GM12865 (cell line): ENCODE measurements at regions not wholly inside any gene's neighbourhood (a gene's known extent, or its start where the extent isn't known, plus 50 kb on each side); places are given as distances from the start of the nearest gene placed in this dataset.

ENCODE experiments used
- DNase-seq: peaks from one replicate; pipeline ENCODE4 v3.0.0; 2010; ENCODE audit warnings: low read depth
- H3K4me3 ChIP-seq: 2 replicates; pipeline ENCODE4 v1.5.1; 2011; ENCODE audit warnings: mild to moderate bottlenecking, low read depth, low read length, control low read depth
- TF ChIP-seq, protein P1 (sequence below): IDR thresholded peaks from 2 replicates; pipeline ENCODE4 v1.5.1; 2011; ENCODE audit warnings: low read length, control low read depth, low read depth, inconsistent platforms; ENCODE audit not compliant: insufficient read depth; ENCODE audit errors: missing control alignments

DNA sequence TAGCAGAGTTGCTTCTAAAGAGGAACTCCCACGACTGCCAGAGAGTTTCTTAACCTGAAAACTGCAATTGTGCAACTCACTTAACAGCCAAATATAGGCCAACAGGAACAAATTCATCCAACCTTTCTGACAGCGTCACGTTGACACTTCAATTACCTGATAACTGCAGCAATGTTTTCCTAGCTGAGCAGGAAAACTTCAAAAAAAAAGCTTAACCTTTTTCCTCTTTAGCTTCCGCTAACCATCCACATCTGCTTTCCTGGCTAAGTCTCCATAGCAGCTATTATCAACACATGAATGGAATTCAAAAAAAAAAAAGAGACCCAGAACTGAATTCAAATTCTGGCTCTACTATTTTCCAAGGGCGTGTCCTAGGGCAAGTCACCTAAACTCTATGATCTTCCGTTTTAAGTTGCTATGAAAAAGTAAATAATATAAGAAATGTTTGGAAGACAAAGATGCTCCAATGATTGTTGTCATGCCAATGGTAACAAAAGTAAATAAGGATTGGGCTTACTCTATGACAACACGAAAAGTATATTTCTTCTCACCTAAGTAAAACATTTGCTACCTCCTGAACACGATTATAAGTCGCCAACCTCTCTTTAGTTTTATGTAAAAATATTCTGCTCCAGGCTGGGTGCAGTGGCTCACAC, 524.6 kb upstream of the JARID2 start:
- H3K4me3 ChIP-seq, result no peak overlapping the region
- no peak for DNase-seq
- TF ChIP-seq, protein P1, sequence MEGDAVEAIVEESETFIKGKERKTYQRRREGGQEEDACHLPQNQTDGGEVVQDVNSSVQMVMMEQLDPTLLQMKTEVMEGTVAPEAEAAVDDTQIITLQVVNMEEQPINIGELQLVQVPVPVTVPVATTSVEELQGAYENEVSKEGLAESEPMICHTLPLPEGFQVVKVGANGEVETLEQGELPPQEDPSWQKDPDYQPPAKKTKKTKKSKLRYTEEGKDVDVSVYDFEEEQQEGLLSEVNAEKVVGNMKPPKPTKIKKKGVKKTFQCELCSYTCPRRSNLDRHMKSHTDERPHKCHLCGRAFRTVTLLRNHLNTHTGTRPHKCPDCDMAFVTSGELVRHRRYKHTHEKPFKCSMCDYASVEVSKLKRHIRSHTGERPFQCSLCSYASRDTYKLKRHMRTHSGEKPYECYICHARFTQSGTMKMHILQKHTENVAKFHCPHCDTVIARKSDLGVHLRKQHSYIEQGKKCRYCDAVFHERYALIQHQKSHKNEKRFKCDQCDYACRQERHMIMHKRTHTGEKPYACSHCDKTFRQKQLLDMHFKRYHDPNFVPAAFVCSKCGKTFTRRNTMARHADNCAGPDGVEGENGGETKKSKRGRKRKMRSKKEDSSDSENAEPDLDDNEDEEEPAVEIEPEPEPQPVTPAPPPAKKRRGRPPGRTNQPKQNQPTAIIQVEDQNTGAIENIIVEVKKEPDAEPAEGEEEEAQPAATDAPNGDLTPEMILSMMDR, result no peak

DNA sequence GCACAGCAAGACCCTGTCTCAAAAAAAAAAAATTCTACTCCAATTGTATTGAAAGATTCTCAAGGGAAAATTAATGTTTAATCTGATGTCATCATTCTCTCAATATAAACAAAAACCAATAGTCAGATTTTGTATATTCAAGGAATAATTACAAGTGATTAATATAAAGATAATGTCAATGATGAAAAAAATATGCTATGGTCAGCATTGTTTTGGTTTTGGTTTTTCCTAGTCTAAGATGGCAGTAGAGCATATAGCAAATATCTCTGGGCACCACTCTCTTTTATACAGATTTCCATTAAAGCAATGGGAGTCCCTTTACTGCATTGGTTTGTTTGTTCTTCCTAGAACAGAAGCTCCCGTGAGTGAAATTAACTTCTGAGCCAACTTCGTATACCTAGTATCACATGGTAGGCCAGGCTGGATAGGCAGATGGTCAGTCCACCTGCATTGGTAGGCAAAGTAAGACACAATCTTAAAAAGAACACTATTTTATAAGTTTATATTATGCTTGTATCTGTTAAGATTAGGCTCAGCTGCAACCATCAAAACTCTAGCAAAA, 523.8 kb upstream of the JARID2 start:
- H3K4me3 ChIP-seq, result no peak overlapping the region
- DNase-seq, result no peak
- TF ChIP-seq, protein P1, result no peak

DNA sequence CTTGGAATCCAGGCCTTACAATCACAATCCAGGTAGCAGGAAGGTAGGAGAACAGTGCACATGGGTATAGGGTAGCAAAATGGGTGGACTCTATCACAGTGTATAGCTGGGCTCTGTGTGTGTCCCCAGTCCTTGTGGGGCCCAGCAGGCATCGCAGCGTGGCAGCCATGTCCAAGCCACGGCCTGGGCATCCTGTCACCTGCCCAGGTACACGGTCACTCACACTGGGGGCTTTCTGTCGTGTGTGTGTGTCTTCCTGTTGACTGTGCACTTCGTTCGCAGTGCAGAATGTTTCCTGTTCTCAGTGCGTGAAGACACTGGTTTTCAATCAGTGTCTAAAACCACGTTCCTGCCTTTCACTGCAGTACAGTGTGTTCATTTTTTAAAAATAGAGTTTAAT, 523.2 kb upstream of the JARID2 start:
- DNase-seq, result no peak

DNA sequence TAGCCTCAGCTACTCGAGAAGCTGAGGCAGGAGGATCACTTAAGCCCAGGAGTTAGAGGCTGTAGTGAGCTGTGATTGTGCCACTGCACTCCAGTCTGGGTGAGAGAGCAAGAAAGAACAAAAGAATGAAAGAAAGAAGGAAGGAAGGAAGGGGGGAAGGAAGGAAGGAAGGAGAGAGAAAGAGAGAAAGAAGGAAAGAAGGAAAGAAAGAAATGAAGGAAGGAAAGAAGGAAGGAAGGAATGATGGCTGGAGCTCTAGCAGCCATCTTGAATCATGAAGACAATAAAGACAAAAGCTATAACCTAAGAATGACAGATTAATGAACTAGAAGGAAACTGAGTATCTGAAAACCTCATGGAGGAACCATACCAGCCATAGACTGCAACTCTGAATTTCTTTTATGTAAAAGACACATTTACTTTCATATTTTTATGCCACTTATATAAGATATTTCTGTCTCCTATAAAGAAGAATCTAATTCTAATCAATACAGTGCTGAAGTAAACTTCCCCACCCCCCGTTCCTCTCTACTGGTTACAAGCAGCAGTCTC, 522.3 kb upstream of the JARID2 start:
- DNase-seq, result no peak
- H3K4me3 ChIP-seq, result no peak overlapping the region
- TF ChIP-seq, protein P1, result no peak

More for the DNA sequence above, 523.2 kb upstream of the JARID2 start:
- H3K4me3 ChIP-seq, result no peak overlapping the region
- TF ChIP-seq, protein P1, result no peak

DNA sequence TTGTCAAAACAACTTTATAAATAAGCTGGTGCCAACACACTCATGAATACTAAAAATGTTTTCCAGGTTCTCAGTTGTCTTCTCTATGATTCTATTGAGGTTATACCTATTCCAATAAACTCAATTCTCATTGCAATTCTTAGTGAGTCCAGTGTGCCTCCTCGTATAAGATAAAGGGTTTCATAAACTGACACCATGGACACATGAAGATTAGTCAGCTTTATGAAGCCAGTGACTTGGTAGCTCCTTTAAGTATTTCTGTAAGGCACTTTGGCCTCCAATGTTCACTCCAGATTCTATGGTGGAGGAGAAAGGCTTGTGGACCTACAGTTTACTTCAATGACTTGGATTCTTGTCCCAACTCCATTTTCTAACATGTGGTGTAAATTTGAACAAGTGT, 521.3 kb upstream of the JARID2 start:
- DNase-seq, result no peak
- H3K4me3 ChIP-seq, result no peak overlapping the region
- TF ChIP-seq, protein P1, result no peak

DNA sequence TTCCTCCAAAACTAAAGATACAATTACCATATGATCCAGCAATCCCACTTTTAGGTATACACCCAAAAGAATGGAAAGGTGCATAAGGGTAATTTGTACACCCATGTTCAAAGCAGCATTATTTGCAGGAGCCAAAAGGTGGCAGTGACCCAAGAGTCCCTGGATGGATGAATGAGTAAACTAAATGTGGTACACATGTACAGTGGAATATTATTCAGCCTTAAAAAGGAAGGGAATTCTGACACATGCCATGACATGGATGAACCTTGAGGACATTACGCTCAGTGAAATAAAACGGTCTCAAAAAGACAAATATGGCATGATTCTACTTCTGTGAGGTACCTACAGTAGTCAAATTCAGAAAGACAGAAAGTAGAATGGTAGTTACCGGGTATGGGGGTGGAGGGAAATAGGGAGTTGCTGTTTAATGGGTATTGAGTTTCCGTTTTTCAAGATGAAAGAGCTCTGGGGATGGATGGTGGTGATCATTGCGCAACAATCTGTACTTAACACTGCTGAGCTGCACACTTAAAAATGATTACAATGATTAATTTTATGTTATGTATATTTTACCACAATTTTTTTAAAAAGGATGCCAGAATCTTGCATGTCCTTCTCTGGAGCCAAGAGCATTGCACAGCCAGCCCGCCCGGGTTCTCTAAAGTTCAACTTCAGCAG, 518.9 kb upstream of the JARID2 start:
- TF ChIP-seq, protein P1, result no peak
- no peak for DNase-seq
- no peak overlapping the region for H3K4me3 ChIP-seq
